Endothelial cell of umbilical vein (primary cell): ENCODE measurements at regions not wholly inside any gene's neighbourhood (a gene's known extent, or its start where the extent isn't known, plus 50 kb on each side); places are given as distances from the start of the nearest gene placed in this dataset.

Source experiments
- BruUV-seq: library from RNA; stranded (reverse); fragments of 400-500 nt; replicated peaks from 2 replicates; lab custom pipeline; 2021; lab: Mats Ljungman, UMichigan
- CTCF ChIA-PET: fragments of 300-600, 350-600 bp; sonication (Branson Sonifier 250); formaldehyde crosslinking; loops from one replicate; lab custom pipeline; 2021; ENCODE audit warnings: antibody characterized with exemption, inconsistent platforms; lab: Charles Lee
- POLR2A ChIA-PET: fragments of 300-600, 350-600 bp; sonication (Branson Sonifier 250); formaldehyde crosslinking; loops from one replicate; lab custom pipeline; 2021; ENCODE audit warnings: antibody characterized with exemption, inconsistent platforms; lab: Charles Lee
- DNase-seq: peaks from one replicate; pipeline ENCODE4 v3.0.0-alpha.2; 2011; ENCODE audit warnings: low read depth, low spot score
- FAIRE-seq: peaks from 2 replicates; lab custom pipeline; 2011; peaks lifted over from hg19 to GRCh38; lab: Jason Lieb, UNC
- H2AFZ ChIP-seq: 2 replicates; pipeline ENCODE4 v1.6.0; 2012; ENCODE audit warnings: low read depth, low read length, control low read depth, inconsistent platforms
- H3K27ac ChIP-seq: 2 replicates; pipeline ENCODE4 v1.5.1; 2011; ENCODE audit warnings: low read depth, mild to moderate bottlenecking, control low read depth, low read length, moderate library complexity; ENCODE audit not compliant: insufficient read depth
- H3K27me3 ChIP-seq, 2 experiments: 2 replicates each; pipeline versions ENCODE4 v1.6.0 to v1.6.1; 2011; ENCODE audit warnings: low read length in 2 of 2, mixed read lengths in 1 of 2; ENCODE audit not compliant: control insufficient read depth in 2 of 2, insufficient read depth in 2 of 2
- H3K36me3 ChIP-seq, 2 experiments: 2 replicates in 1 of 2; 3 replicates in 1 of 2; pipeline ENCODE4 v1.5.1; 2011; ENCODE audit warnings: low read length in 2 of 2, mild to moderate bottlenecking in 1 of 2, moderate library complexity in 1 of 2; ENCODE audit not compliant: control insufficient read depth in 2 of 2, insufficient read depth in 2 of 2; ENCODE audit errors: extremely low read depth in 1 of 2
- H3K4me1 ChIP-seq: 3 replicates; pipeline ENCODE4 v1.5.1; 2011; ENCODE audit warnings: mild to moderate bottlenecking, low read length; ENCODE audit not compliant: control insufficient read depth, insufficient read depth; ENCODE audit errors: extremely low read depth
- H3K4me2 ChIP-seq: 2 replicates; pipeline ENCODE4 v1.6.1; 2011; ENCODE audit warnings: low read length, control low read depth, mixed read lengths; ENCODE audit not compliant: insufficient read depth
- H3K4me3 ChIP-seq, 3 experiments: fragments of 200-600 bp in 1 of 3; sonication (generic), shearing (Covaris generic) in 1 of 3; replicated peaks in 1 of 3; 2 replicates each; pipeline ENCODE4 v1.5.1; 2011 to 2016; ENCODE audit warnings: control low read depth in 3 of 3, low read length in 3 of 3, mild to moderate bottlenecking in 2 of 3, inconsistent platforms in 1 of 3, low read depth in 1 of 3, moderate library complexity in 1 of 3; ENCODE audit not compliant: insufficient read depth in 1 of 3
- H3K79me2 ChIP-seq: 2 replicates; pipeline ENCODE4 v1.6.0; 2012; ENCODE audit warnings: low read length, inconsistent platforms; ENCODE audit not compliant: control insufficient read depth, insufficient read depth
- H3K9ac ChIP-seq: replicated peaks from 2 replicates; pipeline ENCODE3; 2011; ENCODE audit warnings: low read length, control low read depth; ENCODE audit not compliant: insufficient read depth; ENCODE audit errors: extremely low read depth
- H3K9me1 ChIP-seq: replicated peaks from 3 replicates; pipeline ENCODE4 v1.6.0; 2011; ENCODE audit warnings: mild to moderate bottlenecking, low read length; ENCODE audit not compliant: control insufficient read depth, insufficient read depth; ENCODE audit errors: extremely low read depth
- H3K9me3 ChIP-seq: replicated peaks from 2 replicates; pipeline ENCODE4 v1.5.1; 2012; ENCODE audit warnings: low read length, inconsistent platforms; ENCODE audit not compliant: control insufficient read depth, insufficient read depth
- H4K20me1 ChIP-seq: replicated peaks from 2 replicates; pipeline ENCODE3; 2011; ENCODE audit warnings: mild to moderate bottlenecking, low read length; ENCODE audit not compliant: control insufficient read depth, insufficient read depth; ENCODE audit errors: extremely low read depth
- EZH2 ChIP-seq: IDR thresholded peaks from 2 replicates; pipeline ENCODE4 v1.6.1; 2012; ENCODE audit warnings: borderline replicate concordance, low read depth, mild to moderate bottlenecking, moderate library complexity, low read length, inconsistent platforms; ENCODE audit not compliant: severe bottlenecking
- FOS ChIP-seq: IDR thresholded peaks from 2 replicates; pipeline ENCODE4 v1.6.1; 2011; ENCODE audit warnings: mild to moderate bottlenecking, low read length, moderate library complexity, borderline replicate concordance; ENCODE audit not compliant: insufficient read depth
- GATA2 ChIP-seq: IDR thresholded peaks from 2 replicates; pipeline ENCODE4 v1.7.0; 2011; ENCODE audit warnings: low read depth, mild to moderate bottlenecking, moderate library complexity, mixed read lengths, low read length; ENCODE audit not compliant: insufficient read length, insufficient read depth
- JUN ChIP-seq: IDR thresholded peaks from 2 replicates; pipeline ENCODE4 v1.6.1; 2011; ENCODE audit warnings: borderline replicate concordance, low read depth; ENCODE audit not compliant: insufficient read length, insufficient read depth
- MYC ChIP-seq: IDR thresholded peaks from one replicate; pipeline ENCODE4 v1.6.1; 2011; ENCODE audit warnings: mild to moderate bottlenecking, low read depth, low read length
- POLR2A ChIP-seq: IDR thresholded peaks from 2 replicates; pipeline ENCODE4 v1.6.1; 2012; ENCODE audit warnings: low read depth, mild to moderate bottlenecking, control low read depth, low read length
- POLR2AphosphoS5 ChIP-seq: IDR thresholded peaks from 2 replicates; pipeline ENCODE4 v1.6.1; 2012; ENCODE audit warnings: low read depth, mild to moderate bottlenecking, control low read depth, low read length, moderate library complexity; ENCODE audit not compliant: insufficient read depth
- dilution Hi-C: fragments of 300-500 bp; cut with MboI; formaldehyde crosslinking; loops from one replicate; pipeline ENCODE4 v1.15.0; 2019; ENCODE audit warnings: low sequenced_read_pairs; ENCODE audit not compliant: extremely low pct_ligation_motif_present
- intact Hi-C: fragments of 100-400 bp; cut with micrococcal nuclease; formaldehyde crosslinking; loops from one replicate; pipeline ENCODE4 v1.10.0; 2022
- TF ChIP-seq, protein P1 (sequence below), 2 donors: IDR thresholded peaks; 1 replicate in 1 of 2; 2 replicates in 1 of 2; pipeline ENCODE4 v1.5.1; 2011; ENCODE audit warnings: low read length in 2 of 2, mild to moderate bottlenecking in 2 of 2, moderate library complexity in 2 of 2, control low read depth in 1 of 2, inconsistent platforms in 1 of 2, low read depth in 1 of 2; ENCODE audit not compliant: insufficient read depth in 1 of 2; ENCODE audit errors: extremely low read depth in 1 of 2
- TF ChIP-seq, protein P2 (sequence below): IDR thresholded peaks from 2 replicates; pipeline ENCODE4 v1.6.1; 2011; ENCODE audit not compliant: insufficient read depth, insufficient read length

DNA sequence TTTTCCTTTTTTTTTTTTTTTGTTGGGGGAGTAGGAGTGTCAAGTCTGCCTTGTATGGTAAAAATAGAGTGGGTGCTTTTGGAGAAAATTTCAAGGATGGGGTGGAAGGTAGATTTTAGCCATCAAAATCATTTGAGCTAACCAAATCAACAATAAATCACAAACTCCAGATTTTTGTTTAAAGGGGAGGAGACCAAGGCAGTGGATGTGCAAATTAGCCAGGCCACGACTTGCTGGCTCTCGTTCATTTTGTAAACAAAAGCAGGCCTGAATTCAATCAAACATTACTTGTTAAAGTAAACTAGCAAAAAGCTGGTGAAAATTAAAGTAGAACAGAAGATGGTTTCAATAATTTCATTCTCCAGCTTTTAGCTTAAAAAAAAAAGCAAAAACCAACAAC lies 387.2 kb downstream of the BMP4 start:
- H3K27me3 ChIP-seq: peaks cover 0 to 3% of the 10 kb centered on the region in 2 experiments
- CTCF ChIA-PET: no interaction called here
- no peaks in the 10 kb centered on the region for H3K9me1 ChIP-seq
- H3K4me1 ChIP-seq: no peaks in the 10 kb centered on the region
- no peaks in the 10 kb centered on the region for H3K9me3 ChIP-seq
- no TSS peak for BruUV-seq
- H3K4me2 ChIP-seq: no peak overlapping the region
- dilution Hi-C loops: no loop called here
- no peak overlapping the region for H3K4me3 ChIP-seq
- FAIRE-seq (no peak), DNase-seq (no peak)
- H2AFZ ChIP-seq: no peak overlapping the region
- no peak overlapping the region for H3K27ac ChIP-seq
- H4K20me1 ChIP-seq: no peaks in the 10 kb centered on the region
- no peak for TF ChIP-seq JUN
- TF ChIP-seq FOS: no peak
- TF ChIP-seq, protein P1, sequence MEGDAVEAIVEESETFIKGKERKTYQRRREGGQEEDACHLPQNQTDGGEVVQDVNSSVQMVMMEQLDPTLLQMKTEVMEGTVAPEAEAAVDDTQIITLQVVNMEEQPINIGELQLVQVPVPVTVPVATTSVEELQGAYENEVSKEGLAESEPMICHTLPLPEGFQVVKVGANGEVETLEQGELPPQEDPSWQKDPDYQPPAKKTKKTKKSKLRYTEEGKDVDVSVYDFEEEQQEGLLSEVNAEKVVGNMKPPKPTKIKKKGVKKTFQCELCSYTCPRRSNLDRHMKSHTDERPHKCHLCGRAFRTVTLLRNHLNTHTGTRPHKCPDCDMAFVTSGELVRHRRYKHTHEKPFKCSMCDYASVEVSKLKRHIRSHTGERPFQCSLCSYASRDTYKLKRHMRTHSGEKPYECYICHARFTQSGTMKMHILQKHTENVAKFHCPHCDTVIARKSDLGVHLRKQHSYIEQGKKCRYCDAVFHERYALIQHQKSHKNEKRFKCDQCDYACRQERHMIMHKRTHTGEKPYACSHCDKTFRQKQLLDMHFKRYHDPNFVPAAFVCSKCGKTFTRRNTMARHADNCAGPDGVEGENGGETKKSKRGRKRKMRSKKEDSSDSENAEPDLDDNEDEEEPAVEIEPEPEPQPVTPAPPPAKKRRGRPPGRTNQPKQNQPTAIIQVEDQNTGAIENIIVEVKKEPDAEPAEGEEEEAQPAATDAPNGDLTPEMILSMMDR (IDR thresholded peaks at IDR 0.05; ENCODE audit: extremely low read depth in 1 of 2, insufficient read depth in 1 of 2, low read depth in 1 of 2, low read length in 2 of 2): no peak
- no peak for TF ChIP-seq MYC
- TF ChIP-seq, protein P2, sequence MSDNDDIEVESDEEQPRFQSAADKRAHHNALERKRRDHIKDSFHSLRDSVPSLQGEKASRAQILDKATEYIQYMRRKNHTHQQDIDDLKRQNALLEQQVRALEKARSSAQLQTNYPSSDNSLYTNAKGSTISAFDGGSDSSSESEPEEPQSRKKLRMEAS: no peak
- no peak for TF ChIP-seq GATA2
- TF ChIP-seq POLR2A: no peak
- no peak for TF ChIP-seq POLR2AphosphoS5
- TF ChIP-seq EZH2: no peak
- no peaks in the 10 kb centered on the region for H3K36me3 ChIP-seq
- POLR2A ChIA-PET: no interaction called here
- intact Hi-C loops: no loop called here
- no peak overlapping the region for H3K9ac ChIP-seq
- H3K79me2 ChIP-seq: no peaks in the 10 kb centered on the region
